ENCODE measurements at regions not wholly inside any gene's neighbourhood (a gene's known extent, or its start where the extent isn't known, plus 50 kb on each side); places are given as distances from the start of the nearest gene placed in this dataset.

GRCh38 chr1:194341587-194341986 is 1155.2 kb upstream of the B3GALT2 start:
- Mint-ChIP-seq H3K36me3 (no peaks in the 10 kb centered on the region), H3K27me3 (ENCODE audit: low read depth in 3 of 3) (no peaks in the 10 kb centered on the region), H3K27ac (no peak overlapping the region), H3K4me1 (no peaks in the 10 kb centered on the region), H3K9me3 (peaks cover 0 to 15% (median under 1%) of the 10 kb centered on the region in 6 donors), H3K4me3 (no peak overlapping the region)
- DNase-seq: no peak

- H3K27ac Mint-ChIP-seq: no peak overlapping the region
- H3K4me1 Mint-ChIP-seq: no peaks in the 10 kb centered on the region
- no peak for DNase-seq
- H3K36me3 Mint-ChIP-seq: no peaks in the 10 kb centered on the region
- H3K4me3 Mint-ChIP-seq: no peak overlapping the region
- H3K9me3 Mint-ChIP-seq: peaks cover 0 to 14% (median under 1%) of the 10 kb centered on the region in 6 donors
- H3K27me3 Mint-ChIP-seq (ENCODE audit: low read depth in 3 of 3): no peaks in the 10 kb centered on the region
Measured at GRCh38 chr1:194339471-194339870, 1153.1 kb upstream of the B3GALT2 start.

- Mint-ChIP-seq H3K4me1 (no peaks in the 10 kb centered on the region), H3K4me3 (no peak overlapping the region), H3K9me3 (peaks cover 0 to 12% (median under 1%) of the 10 kb centered on the region in 6 donors), H3K27me3 (ENCODE audit: low read depth in 3 of 3) (no peaks in the 10 kb centered on the region), H3K36me3 (no peaks in the 10 kb centered on the region), H3K27ac (no peak overlapping the region)
- DNase-seq: no peak
Measured at GRCh38 chr1:194338241-194338948, 1152.0 kb upstream of the B3GALT2 start.

- peaks cover 0 to 2% (median 0%) of the 10 kb centered on the region in 3 donors for H3K27me3 Mint-ChIP-seq (ENCODE audit: low read depth in 3 of 3)
- no peak for DNase-seq
- peaks cover 0 to 10% (median under 1%) of the 10 kb centered on the region in 6 donors for H3K9me3 Mint-ChIP-seq
- H3K4me3 Mint-ChIP-seq: no peak overlapping the region
- H3K36me3 Mint-ChIP-seq: no peaks in the 10 kb centered on the region
- no peak overlapping the region for H3K27ac Mint-ChIP-seq
- H3K4me1 Mint-ChIP-seq: no peaks in the 10 kb centered on the region
Measured at GRCh38 chr1:194333240-194333639, 1146.8 kb upstream of the B3GALT2 start.

- no peak overlapping the region for H3K4me3 Mint-ChIP-seq
- no peak overlapping the region for H3K27ac Mint-ChIP-seq
- H3K36me3 Mint-ChIP-seq: no peaks in the 10 kb centered on the region
- no peak for DNase-seq
- peaks cover 0 to 7% (median under 1%) of the 10 kb centered on the region in 6 donors for H3K9me3 Mint-ChIP-seq
- H3K4me1 Mint-ChIP-seq: no peaks in the 10 kb centered on the region
- H3K27me3 Mint-ChIP-seq (ENCODE audit: low read depth in 3 of 3): peaks cover 0 to 2% (median 0%) of the 10 kb centered on the region in 3 donors
Measured at GRCh38 chr1:194331758-194332157, 1145.3 kb upstream of the B3GALT2 start.

GRCh38 chr1:194322751-194323150 is 1136.3 kb upstream of the B3GALT2 start:
- Mint-ChIP-seq H3K36me3 (no peaks in the 10 kb centered on the region), H3K27ac (no peak overlapping the region), H3K4me3 (no peak overlapping the region), H3K9me3 (peaks cover 0 to 4% (median 0%) of the 10 kb centered on the region in 6 donors), H3K27me3 (ENCODE audit: low read depth in 3 of 3) (peaks cover 0 to 4% (median 0%) of the 10 kb centered on the region in 3 donors), H3K4me1 (no peaks in the 10 kb centered on the region)
- no peak for DNase-seq

- Mint-ChIP-seq H3K27ac (no peak overlapping the region), H3K4me3 (no peak overlapping the region), H3K4me1 (no peaks in the 10 kb centered on the region), H3K9me3 (peaks cover 0 to 2% (median 0%) of the 10 kb centered on the region in 6 donors), H3K36me3 (no peaks in the 10 kb centered on the region), H3K27me3 (ENCODE audit: low read depth in 3 of 3) (peaks cover 0 to 2% (median 0%) of the 10 kb centered on the region in 3 donors)
- DNase-seq: no peak
Measured at GRCh38 chr1:194318790-194319280, 1132.4 kb upstream of the B3GALT2 start.

- Mint-ChIP-seq H3K27me3 (ENCODE audit: low read depth in 3 of 3) (no peaks in the 10 kb centered on the region), H3K4me3 (no peak overlapping the region)
Measured at GRCh38 chr1:194309697-194310096, 1123.3 kb upstream of the B3GALT2 start.

GRCh38 chr1:194309269-194309668 is 1122.9 kb upstream of the B3GALT2 start:
- Mint-ChIP-seq H3K4me3 (no peak overlapping the region), H3K27me3 (ENCODE audit: low read depth in 3 of 3) (no peaks in the 10 kb centered on the region), H3K27ac (no peak overlapping the region), H3K4me1 (no peaks in the 10 kb centered on the region), H3K9me3 (peaks cover 0 to 7% (median 0%) of the 10 kb centered on the region in 6 donors), H3K36me3 (no peaks in the 10 kb centered on the region)
- DNase-seq: no peak

More at GRCh38 chr1:194309697-194310096, 1123.3 kb upstream of the B3GALT2 start:
- no peak for DNase-seq
- Mint-ChIP-seq H3K36me3 (no peaks in the 10 kb centered on the region), H3K4me1 (no peaks in the 10 kb centered on the region), H3K27ac (no peak overlapping the region), H3K9me3 (peaks cover 0 to 7% (median 0%) of the 10 kb centered on the region in 6 donors)

GRCh38 chr1:194300776-194301175 is 1114.4 kb upstream of the B3GALT2 start:
- H3K4me1 Mint-ChIP-seq: no peaks in the 10 kb centered on the region
- no peak overlapping the region for H3K27ac Mint-ChIP-seq
- no peaks in the 10 kb centered on the region for H3K36me3 Mint-ChIP-seq
- DNase-seq: no peak
- H3K9me3 Mint-ChIP-seq: no peaks in the 10 kb centered on the region
- no peaks in the 10 kb centered on the region for H3K27me3 Mint-ChIP-seq (ENCODE audit: low read depth in 3 of 3)
- no peak overlapping the region for H3K4me3 Mint-ChIP-seq

GRCh38 chr1:194300340-194300739 is 1113.9 kb upstream of the B3GALT2 start:
- Mint-ChIP-seq H3K36me3 (no peaks in the 10 kb centered on the region), H3K4me3 (no peak overlapping the region), H3K4me1 (no peaks in the 10 kb centered on the region), H3K27ac (no peak overlapping the region), H3K9me3 (no peaks in the 10 kb centered on the region), H3K27me3 (ENCODE audit: low read depth in 3 of 3) (no peaks in the 10 kb centered on the region)
- no peak for DNase-seq

GRCh38 chr1:194298007-194298598 is 1111.7 kb upstream of the B3GALT2 start:
- H3K27ac Mint-ChIP-seq: no peak overlapping the region
- H3K4me1 Mint-ChIP-seq: no peaks in the 10 kb centered on the region
- no peaks in the 10 kb centered on the region for H3K9me3 Mint-ChIP-seq
- H3K27me3 Mint-ChIP-seq (ENCODE audit: low read depth in 3 of 3): no peaks in the 10 kb centered on the region
- DNase-seq: no peak
- H3K36me3 Mint-ChIP-seq: no peaks in the 10 kb centered on the region
- no peak overlapping the region for H3K4me3 Mint-ChIP-seq

- no peak for DNase-seq
- H3K4me1 Mint-ChIP-seq: no peaks in the 10 kb centered on the region
- no peaks in the 10 kb centered on the region for H3K9me3 Mint-ChIP-seq
- no peaks in the 10 kb centered on the region for H3K27me3 Mint-ChIP-seq (ENCODE audit: low read depth in 3 of 3)
- H3K27ac Mint-ChIP-seq: no peak overlapping the region
- H3K36me3 Mint-ChIP-seq: no peaks in the 10 kb centered on the region
- H3K4me3 Mint-ChIP-seq: no peak overlapping the region
Measured at GRCh38 chr1:194297094-194297493, 1110.7 kb upstream of the B3GALT2 start.

- DNase-seq: no peak
- Mint-ChIP-seq H3K9me3 (no peaks in the 10 kb centered on the region), H3K4me3 (no peak overlapping the region), H3K27me3 (ENCODE audit: low read depth in 3 of 3) (no peaks in the 10 kb centered on the region), H3K27ac (no peak overlapping the region), H3K4me1 (no peaks in the 10 kb centered on the region), H3K36me3 (no peaks in the 10 kb centered on the region)
Measured at GRCh38 chr1:194296201-194296600, 1109.8 kb upstream of the B3GALT2 start.
